ENCODE measurements at regions not wholly inside any gene's neighbourhood (a gene's known extent, or its start where the extent isn't known, plus 50 kb on each side); places are given as distances from the start of the nearest gene placed in this dataset.

GRCh38 chr12:38984388-38984787 lies 79.0 kb upstream of the CPNE8 start:
- H3K27ac ChIP-seq (ENCODE audit: low read length), result no peak overlapping the region
- H3K9ac ChIP-seq (ENCODE audit: low read length), result no peak overlapping the region
- H3K9me3 ChIP-seq (ENCODE audit: insufficient read depth, low read length), result no peaks in the 10 kb centered on the region
- H3K4me3 ChIP-seq (ENCODE audit: low read length), result no peak overlapping the region
- H2AFZ ChIP-seq (ENCODE audit: low read depth, low read length), result no peak overlapping the region
- H4K20me1 ChIP-seq (ENCODE audit: insufficient read depth, low read length), result no peaks in the 10 kb centered on the region
- no peaks in the 10 kb centered on the region for H3K27me3 ChIP-seq (ENCODE audit: low read depth, low read length)
- no peaks in the 10 kb centered on the region for H3K4me1 ChIP-seq (ENCODE audit: low read length)
- no peaks in the 10 kb centered on the region for H3K79me2 ChIP-seq (ENCODE audit: low read length)
- H3K4me2 ChIP-seq (ENCODE audit: low read length), result no peak overlapping the region
- no peak for TF ChIP-seq CTCF (IDR thresholded peaks at IDR 0.05; ENCODE audit: low read depth, low read length)
- TF ChIP-seq EZH2phosphoT487 (IDR thresholded peaks at IDR 0.05; ENCODE audit: low read depth), result no peak
- no peaks in the 10 kb centered on the region for H3K36me3 ChIP-seq (replicated peaks; ENCODE audit: low read depth, low read length)

GRCh38 chr12:38983117-38983571 lies 77.8 kb upstream of the CPNE8 start:
- Histone ChIP-seq H3K4me1 (ENCODE audit: low read length) (no peaks in the 10 kb centered on the region), H4K20me1 (ENCODE audit: insufficient read depth, low read length) (no peaks in the 10 kb centered on the region), H3K9ac (ENCODE audit: low read length) (no peak overlapping the region), H3K27ac (ENCODE audit: low read length) (no peak overlapping the region), H3K4me2 (ENCODE audit: low read length) (no peak overlapping the region), H3K4me3 (ENCODE audit: low read length) (no peak overlapping the region), H3K79me2 (ENCODE audit: low read length) (no peaks in the 10 kb centered on the region), H3K9me3 (ENCODE audit: insufficient read depth, low read length) (no peaks in the 10 kb centered on the region), H2AFZ (ENCODE audit: low read depth, low read length) (no peak overlapping the region), H3K27me3 (ENCODE audit: low read depth, low read length) (no peaks in the 10 kb centered on the region), H3K36me3 (replicated peaks; ENCODE audit: low read depth, low read length) (no peaks in the 10 kb centered on the region)
- TF ChIP-seq CTCF (IDR thresholded peaks at IDR 0.05; ENCODE audit: low read depth, low read length), result no peak
- no peak for TF ChIP-seq EZH2phosphoT487 (IDR thresholded peaks at IDR 0.05; ENCODE audit: low read depth)

- H3K27me3 ChIP-seq (ENCODE audit: low read depth, low read length), result no peaks in the 10 kb centered on the region
- no peaks in the 10 kb centered on the region for H3K9me3 ChIP-seq (ENCODE audit: insufficient read depth, low read length)
- H3K4me2 ChIP-seq (ENCODE audit: low read length), result no peak overlapping the region
- H3K4me3 ChIP-seq (ENCODE audit: low read length), result no peak overlapping the region
- TF ChIP-seq EZH2phosphoT487 (IDR thresholded peaks at IDR 0.05; ENCODE audit: low read depth) (no peak), CTCF (IDR thresholded peaks at IDR 0.05; ENCODE audit: low read depth, low read length) (no peak)
- no peaks in the 10 kb centered on the region for H3K36me3 ChIP-seq (replicated peaks; ENCODE audit: low read depth, low read length)
- no peak overlapping the region for H3K27ac ChIP-seq (ENCODE audit: low read length)
- H3K79me2 ChIP-seq (ENCODE audit: low read length), result no peaks in the 10 kb centered on the region
- H4K20me1 ChIP-seq (ENCODE audit: insufficient read depth, low read length), result no peaks in the 10 kb centered on the region
- H2AFZ ChIP-seq (ENCODE audit: low read depth, low read length), result no peak overlapping the region
- no peaks in the 10 kb centered on the region for H3K4me1 ChIP-seq (ENCODE audit: low read length)
- no peak overlapping the region for H3K9ac ChIP-seq (ENCODE audit: low read length)
Measured at GRCh38 chr12:38977132-38977531, 71.7 kb upstream of the CPNE8 start.

GRCh38 chr12:38969706-38970105 lies 64.3 kb upstream of the CPNE8 start:
- Histone ChIP-seq H3K27ac (ENCODE audit: low read length) (no peak overlapping the region), H3K27me3 (ENCODE audit: low read depth, low read length) (no peaks in the 10 kb centered on the region), H3K9me3 (ENCODE audit: insufficient read depth, low read length) (no peaks in the 10 kb centered on the region), H3K4me1 (ENCODE audit: low read length) (no peaks in the 10 kb centered on the region), H3K4me3 (ENCODE audit: low read length) (no peak overlapping the region), H3K36me3 (replicated peaks; ENCODE audit: low read depth, low read length) (no peaks in the 10 kb centered on the region), H2AFZ (ENCODE audit: low read depth, low read length) (no peak overlapping the region), H3K9ac (ENCODE audit: low read length) (no peak overlapping the region), H3K4me2 (ENCODE audit: low read length) (no peak overlapping the region), H3K79me2 (ENCODE audit: low read length) (no peaks in the 10 kb centered on the region), H4K20me1 (ENCODE audit: insufficient read depth, low read length) (no peaks in the 10 kb centered on the region)
- TF ChIP-seq EZH2phosphoT487 (IDR thresholded peaks at IDR 0.05; ENCODE audit: low read depth), result no peak
- TF ChIP-seq CTCF (IDR thresholded peaks at IDR 0.05; ENCODE audit: low read depth, low read length), result no peak

Data from OCI-LY3 (cell line).